AML-193 (cell line): ENCODE measurements at regions not wholly inside any gene's neighbourhood (a gene's known extent, or its start where the extent isn't known, plus 50 kb on each side); places are given as distances from the start of the nearest gene placed in this dataset.

ENCODE experiments used
- DNase-seq, 2 experiments: peaks; one replicate each; lab custom pipeline; 2025; lab: John Stamatoyannopoulos, UW

DNA sequence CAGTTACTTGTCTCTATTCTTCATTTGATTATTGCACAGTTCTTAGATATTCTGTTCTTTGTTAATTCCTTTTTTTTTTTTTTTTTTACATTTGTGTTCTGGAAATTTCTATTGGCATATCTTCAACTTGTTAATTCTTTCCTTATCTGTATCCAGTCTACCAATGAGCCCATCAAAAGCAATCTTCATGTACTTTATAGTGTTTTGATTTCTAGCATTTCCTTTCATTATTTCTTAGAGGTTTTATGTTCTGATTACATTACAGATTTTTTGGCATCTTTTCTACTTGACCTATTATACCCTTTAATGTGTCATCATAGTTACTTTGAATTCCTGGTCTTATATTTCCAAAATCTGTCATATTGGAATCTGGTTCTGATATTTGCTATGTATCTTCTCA, 2194.8 kb downstream of the PCDH9 start:
- no peak for DNase-seq

DNA sequence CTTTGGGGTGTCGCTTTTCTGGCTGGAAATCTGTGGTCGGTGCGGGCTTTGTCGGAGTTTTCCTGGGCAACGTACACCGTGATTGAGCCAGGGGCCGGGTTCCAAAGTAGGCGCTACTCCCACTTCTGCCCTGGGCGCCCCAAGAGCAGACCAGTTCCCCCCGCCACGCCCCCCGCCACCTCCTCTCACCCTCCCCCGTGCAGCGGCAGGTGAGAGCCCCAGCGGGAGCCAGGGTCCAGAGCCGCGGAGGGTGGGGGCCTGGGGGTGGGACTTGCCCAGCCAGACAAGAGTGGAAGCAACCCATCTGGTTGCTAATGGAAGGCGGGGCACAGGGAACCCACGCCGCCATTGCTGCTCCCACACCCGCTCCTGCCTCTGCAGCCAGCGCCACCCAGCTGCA, 2195.9 kb downstream of the PCDH9 start:
- no peak for DNase-seq

DNA sequence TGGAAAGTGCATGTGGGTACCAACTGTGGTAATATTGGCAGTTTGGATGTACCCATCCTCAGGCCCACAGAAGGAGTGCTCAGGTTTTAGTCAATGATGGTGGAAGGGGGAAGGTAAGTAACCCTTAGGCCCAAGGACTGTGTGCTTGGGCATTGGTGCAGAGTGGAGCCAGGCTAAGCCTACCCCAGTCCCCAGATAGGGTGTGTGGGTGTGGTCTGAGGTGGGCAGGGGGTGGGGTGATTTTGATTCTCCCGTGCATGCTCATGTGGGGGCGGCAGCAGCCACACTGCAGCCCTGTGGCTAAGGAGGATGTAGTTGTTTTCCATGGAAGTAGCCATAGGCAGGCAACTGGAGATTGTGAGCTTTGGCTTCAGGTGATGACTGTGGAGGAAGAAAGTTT, 2197.3 kb downstream of the PCDH9 start:
- no peak for DNase-seq

DNA sequence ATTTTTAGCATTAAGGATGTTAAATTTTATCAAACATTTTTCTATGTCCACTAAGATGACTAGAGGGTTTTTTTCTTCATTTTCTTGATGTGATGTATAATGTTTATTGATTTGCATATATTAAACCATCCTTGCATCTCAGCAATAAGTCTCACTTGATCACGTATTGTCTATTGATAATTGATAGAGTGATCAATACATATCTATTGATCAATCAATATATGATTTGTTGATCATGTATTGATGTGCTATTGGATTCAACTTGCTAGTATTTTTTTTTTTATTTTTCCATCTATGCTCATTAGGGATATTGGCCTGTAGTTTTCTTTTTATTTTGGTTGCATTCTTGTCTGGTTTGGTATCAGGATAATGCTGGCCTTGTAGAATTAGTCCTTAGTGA, 2202.0 kb downstream of the PCDH9 start:
- no peak for DNase-seq

DNA sequence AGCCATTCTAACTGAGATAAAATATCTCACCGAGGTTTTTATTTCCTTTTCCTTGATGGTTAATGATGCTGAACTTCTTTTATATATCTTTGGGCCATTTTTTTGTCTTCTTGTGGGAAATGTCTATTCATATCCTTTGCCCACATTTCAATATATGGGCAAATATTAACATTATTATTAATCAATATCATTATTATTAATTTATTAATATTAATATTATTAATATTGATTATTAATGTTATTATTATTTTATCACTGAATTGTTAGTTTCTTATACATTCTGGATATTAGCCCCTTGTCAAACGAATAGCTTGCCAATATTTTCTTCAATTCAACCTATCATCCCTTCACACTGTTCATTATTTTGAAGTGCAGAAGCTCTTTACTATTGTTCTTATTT, 2203.6 kb downstream of the PCDH9 start:
- DNase-seq: no peak

DNA sequence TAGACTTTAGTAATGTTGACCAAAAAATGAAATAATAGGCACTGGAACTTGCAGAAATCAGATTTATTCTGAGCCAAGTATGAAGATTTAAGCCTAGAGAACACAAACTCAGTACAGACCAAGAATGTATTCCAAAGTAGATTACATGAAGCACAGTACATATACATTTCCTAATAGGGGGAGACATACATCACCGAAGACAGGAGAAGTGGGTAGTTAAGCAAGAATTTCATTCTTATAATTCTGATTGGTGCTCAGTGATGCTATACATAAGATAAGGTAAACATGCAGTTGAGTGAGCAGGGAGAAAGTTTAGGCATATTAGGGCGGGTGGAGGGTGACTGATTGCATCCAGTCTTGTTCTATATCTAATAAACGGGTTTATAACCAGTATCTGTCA, 2218.8 kb downstream of the PCDH9 start:
- no peak for DNase-seq

DNA sequence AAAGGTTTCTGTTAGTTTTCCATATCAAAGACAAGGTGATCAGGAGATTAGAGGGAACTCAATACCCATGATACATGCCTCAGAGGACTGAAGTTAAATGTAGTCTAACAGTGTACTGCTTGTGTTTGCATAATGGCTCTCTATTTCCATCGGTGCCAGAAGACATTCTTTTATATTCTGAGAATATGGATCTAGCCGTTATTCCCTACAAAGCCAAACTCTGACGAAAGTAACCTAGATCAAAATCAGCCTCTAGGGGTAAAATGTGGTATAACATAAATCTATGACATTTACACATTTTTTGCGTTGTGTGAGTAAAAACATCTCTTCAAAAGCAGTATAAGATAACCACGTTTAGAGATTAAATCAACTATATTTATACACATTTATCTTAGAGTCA, 2232.7 kb downstream of the PCDH9 start:
- DNase-seq: no peak

DNA sequence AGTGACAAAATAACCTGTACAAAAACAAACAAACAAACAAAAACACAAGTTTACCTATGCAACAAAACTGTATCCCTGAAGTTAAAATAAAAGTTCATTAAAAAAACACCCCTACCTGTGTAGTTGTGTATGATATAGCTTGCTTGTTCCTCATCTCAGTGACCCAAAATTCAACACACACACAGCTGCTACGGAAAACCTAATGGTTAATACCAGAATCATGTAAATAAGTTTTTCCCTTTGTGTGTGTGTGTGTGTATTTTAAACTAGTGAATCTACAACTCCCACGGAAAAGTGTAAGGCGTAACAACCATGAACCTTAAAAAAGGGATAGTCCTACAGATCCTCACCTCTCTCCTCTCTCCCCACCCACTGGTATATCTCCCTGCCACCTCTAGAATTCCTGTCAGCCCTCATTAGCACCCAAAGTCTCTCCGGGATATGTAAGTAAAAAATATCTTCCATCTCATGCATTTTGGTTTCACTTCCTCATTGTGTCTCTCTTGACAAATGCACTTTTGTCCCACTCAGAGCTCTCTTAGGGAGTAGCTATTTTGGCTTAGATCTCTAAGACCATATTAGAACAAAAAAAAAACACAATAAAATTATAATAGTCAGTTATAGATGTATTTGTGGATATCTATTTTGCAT, 2236.5 kb downstream of the PCDH9 start:
- no peak for DNase-seq

DNA sequence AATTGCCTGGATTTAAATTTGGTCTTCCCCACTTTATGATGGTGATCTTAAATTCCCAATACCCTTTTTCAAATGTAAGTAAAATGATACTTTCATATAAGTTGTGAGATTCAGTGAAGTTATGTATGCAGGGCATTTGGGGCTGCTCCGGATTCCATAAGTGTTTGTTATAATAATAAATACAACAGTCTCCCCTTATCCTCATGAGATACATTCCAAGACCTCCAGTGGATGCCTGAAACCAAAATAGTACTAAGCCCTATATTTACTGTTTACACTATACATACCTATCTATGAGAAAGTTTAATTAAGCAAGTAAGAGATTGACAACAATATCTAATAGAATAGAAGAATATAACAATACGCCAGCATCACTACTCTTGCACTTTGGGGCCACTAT, 2237.8 kb downstream of the PCDH9 start:
- DNase-seq: no peak

DNA sequence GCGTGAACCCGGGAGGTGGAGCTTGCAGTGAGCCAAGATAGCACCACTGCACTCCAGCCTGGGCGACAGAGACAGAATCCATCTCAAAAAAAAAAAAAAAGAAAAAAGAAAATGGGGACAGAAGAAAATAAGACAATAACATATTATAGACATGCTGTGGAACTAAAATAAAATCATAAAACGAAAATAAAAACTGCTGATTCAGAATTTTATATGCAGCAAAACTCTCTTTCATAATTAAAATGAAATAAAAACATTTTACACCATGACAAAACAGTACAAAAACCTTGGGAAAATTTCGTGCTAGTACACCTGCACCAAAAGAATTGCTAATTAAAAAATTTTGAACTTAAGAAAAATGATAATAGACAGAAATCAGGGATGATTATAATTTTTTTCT, 2245.1 kb downstream of the PCDH9 start:
- DNase-seq: no peak

DNA sequence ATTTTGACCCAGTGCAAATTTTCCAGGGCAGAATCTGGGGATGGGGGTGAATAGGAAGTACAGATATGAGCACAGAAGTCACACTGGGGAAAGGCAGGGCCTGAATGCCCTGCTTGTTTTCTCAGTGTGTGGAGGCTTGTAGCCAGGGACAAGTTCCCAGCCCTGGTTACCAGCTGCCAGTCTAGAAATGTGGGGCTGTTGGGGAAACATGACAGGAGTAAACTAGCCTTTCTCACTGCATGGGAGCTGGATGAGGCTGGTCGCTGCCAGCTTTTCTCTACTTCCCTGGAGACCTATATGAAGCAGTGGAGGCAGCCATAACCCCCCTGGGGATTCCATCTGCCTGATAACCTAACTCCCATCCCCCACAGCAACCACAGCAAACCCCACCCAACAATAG, 2267.7 kb downstream of the PCDH9 start:
- DNase-seq: no peak

DNA sequence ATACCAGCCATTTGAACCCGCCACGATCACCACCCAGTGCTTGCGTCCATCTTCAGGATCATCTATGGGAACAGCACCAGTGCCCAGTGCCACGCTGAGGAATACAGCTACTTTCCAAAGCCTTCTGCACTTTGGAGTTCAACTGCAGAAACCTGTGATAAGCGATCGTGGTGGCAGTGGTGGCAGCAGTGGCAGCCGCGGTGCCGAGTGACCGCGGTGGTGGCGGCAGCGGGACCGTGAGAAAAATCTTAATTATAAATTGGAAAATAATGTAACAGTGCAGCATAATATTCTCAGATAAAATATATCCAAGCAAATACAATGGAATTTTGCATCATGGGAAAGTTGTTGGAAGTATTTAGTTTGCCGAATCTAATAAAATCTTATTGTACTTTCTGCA, 2270.9 kb downstream of the PCDH9 start:
- DNase-seq: no peak

DNA sequence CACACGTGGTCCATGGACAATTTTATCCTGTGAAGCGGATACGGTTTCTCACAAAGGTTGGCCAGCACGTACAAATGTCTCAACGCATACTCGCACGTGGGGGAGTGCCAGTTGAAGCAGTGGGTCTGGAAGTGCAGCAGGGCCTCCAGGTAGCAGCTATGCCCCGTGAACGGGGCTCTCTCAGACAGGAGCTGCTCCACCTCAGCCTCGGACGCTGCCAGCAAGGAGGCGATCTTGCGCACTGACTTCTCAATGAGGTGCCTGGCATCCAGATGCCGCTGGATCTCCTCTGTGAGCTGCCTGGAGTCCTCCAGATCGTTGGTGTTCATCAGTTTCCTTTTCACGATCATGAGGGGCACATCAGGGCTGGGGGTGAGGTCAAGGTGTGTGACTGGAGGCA, 2272.0 kb downstream of the PCDH9 start:
- DNase-seq: no peak

DNA sequence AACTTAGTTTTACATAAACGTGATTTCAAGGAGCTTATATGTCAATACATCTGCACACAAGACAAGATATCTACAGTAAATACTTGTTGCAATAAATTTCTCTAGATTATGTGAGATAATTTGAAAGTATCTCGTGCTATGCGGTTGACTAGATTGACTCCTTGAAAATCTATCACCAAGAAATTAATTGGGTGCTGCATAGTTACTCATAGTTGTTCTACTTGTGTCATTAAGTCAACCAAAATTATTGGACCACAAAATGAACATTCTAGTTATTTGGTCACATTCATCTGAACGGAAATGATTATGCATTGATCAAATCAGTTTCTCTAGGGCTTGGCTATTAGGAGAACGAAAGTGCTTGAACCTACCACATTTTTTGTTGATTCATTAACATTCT, 2291.5 kb downstream of the PCDH9 start:
- no peak for DNase-seq

DNA sequence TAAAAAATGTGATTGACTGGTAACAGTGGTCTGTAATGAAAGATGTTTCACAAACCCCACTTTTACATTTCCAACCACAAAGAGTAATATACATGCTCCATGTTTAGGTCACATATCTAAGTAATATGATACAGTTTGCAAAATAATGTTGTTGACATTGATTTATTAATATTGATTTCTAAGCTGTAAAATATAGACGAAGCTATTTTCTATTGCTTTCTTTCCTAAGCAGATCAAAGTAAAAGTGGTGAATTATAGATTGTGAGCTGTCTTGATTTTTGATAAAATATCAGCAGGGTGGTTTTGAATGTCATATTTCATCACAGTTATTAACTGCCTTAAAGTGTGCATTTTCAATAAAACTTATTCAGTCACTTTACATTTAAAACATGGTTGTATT, 2292.8 kb downstream of the PCDH9 start:
- DNase-seq: no peak

DNA sequence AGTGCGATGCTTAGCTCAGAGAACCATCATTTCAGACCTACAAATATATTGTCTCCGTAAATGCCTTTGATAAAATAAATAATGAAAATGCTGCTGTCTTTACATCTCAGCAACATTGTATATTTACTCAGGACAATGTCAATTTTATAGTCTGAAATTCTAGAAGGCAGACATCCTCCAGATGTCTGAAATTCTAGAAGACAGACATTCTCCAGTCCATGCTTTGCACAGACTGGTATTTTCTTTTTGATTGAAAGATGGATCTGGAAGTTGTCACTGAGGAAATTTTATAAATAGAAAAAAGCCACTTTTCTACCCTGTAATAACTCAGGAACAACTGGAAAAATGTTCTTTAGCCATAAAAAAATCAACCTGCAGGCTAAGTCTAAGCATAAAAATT, 2293.3 kb downstream of the PCDH9 start:
- DNase-seq: no peak

DNA sequence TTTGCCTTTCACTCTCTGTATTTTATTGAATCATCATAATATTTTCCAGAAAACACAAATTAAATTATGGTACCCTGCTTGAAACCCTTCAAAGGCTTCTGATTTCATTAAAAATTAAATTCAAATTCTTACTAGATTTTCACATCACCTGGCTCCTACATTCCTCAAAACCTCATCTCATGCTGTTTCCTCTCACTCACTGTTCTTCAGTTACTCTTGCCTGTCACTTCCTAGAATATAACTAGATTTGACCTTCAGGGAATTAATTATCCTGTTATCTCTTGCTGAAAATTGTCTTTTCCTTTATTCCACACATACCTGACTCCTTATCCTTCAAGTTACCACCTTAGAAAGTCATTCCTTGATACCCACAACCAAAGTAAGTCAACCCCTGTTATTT, 2294.7 kb downstream of the PCDH9 start:
- DNase-seq: no peak

DNA sequence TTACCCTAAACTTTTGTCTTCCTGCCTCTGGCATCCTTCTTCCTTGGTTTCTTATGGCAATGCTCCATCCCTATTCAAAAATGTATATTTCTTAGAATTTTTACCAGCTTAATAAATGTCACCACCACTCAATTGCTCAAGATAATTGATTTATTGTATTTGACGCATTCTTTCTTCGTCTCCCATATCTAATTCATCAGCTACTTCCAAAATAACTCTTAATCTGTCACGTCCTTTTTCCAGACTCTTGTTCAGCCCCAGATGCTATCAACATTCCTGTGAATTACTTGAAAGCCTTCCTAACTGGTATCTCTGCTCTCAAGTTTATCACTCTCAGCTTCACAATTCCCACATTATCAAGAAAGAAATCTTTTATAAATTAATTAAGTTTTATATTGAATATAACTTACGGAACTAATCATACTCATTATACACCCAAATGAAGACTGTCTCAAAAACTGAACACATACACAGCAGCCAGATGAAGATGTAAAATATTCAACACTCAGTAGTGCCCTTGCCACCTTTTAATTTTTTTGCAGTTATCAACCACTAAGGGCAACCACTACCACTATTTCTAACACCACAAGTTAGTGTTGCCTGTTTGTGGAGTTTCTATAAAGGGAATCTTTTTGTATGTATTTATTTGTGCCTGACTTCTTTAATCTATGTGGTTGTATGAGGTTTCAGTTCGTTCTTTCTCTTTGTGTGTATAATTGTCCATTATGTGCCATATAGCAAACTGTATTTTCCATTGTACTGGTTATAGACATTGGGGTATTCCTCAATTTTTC, 2295.4 kb downstream of the PCDH9 start:
- no peak for DNase-seq

DNA sequence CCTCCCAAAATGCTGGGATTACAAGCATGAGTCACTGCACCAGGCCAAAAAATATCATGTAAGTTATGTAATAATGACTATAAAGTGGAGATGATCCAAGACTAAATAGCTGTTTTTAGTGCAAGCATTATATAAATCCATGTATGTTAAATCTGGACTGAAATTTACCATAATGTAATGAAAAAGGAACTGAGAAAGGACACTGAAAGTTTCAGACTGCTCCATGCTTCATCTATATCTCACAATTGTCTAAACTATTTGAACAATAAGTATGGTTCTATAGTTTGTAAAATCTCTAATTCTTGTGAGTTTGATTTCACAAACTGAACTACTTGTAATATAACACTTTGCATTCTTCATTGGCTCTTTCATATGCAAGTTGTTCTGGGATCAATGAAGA, 2299.5 kb downstream of the PCDH9 start:
- DNase-seq: no peak

DNA sequence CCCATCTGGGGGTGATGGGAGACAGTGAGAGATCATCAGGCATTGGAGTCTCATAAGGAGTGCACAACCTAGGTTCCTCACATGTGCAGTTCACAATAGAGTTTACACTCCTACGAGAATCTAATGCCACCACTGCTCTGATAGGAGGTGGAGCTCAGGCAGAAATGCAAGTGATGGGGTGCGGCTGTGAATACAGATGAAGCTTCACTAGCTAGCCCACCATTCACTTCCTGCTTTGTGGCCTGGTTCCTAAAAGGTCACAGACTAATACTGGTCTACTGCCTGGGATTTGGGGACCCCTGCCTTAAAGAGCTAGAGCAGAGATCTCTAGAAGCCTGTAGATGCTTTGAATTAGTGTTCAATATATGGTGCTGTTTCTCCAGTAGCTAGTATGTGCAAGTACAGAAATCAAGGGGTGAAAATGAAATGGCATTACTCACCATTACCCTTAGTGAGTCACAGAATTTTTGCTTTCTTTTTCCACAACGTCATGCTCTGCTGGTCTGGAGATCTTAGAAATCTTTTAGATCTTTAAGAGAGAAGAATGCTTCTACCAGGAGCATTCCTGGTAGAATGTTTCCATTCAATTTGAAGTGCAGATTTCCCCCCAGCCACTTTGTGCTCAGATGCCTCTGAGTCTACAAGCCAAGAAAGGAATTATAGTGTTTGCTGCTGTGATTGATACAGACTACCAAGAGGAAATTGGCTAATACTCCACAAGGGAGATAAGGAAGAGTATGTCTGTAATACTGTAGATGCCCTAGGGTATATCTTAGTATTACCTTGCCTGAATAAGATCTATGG, 2301.2 kb downstream of the PCDH9 start:
- DNase-seq: no peak

DNA sequence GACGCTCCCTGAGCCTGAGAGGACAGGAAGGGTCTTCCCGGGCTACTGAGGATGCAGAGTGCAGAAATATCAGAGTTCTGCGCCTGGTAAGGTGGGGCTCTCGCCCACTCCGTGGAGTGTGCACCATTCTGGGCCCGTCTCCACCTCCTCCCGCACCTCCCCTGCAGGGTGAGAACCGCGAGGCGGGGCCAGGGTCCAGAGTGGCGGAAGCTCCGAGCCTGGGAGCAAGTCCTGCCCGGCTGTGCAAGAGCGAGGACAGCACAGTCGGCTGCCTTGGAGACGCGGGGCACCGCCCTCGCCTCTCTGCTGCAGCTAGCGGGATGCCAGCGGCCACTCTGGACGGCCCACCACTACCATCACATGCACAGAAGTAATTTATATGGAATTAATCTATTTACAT, 2304.4 kb downstream of the PCDH9 start:
- no peak for DNase-seq

DNA sequence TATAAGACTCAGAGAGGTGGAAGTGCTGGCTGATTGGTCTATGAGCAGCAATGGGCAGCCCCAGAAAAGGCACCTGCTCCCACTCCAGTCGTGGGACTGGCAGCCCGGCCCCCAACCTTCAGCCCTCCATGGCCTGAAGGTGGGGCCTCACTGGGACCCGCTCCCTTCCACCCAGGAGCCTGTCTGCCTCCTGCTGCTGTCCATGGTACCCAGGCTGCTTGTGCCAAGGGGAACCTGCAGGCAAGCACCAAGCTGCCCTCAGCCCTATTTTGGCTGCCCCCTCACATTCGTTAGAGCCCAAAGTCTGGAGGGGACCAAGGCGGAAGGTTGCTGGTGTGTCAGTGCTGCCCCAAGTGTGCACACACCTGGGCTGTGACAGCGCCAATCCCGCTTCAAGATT, 2304.9 kb downstream of the PCDH9 start:
- no peak for DNase-seq

DNA sequence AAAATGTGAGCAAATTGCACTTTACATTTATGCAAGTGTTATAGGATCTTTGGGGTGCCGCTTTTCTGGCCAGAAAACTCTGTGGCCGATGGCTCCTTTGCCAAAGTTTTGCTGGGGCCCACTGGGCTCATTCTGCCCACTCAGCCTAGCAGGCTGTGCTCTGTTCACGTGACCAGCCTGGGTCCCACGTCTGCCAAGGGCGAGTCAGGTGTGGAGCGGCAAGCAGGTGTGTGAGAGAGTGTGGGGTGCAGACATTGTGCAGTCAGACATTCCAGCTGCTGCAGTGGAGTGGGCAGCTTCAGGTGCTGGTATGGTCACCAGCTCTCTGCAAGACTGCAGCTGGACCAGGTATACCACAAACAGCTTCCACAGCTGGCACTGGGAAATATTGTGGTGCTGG, 2305.7 kb downstream of the PCDH9 start:
- no peak for DNase-seq
